Neutrophil (primary cell): ENCODE measurements at regions not wholly inside any gene's neighbourhood (a gene's known extent, or its start where the extent isn't known, plus 50 kb on each side); places are given as distances from the start of the nearest gene placed in this dataset.
"Not testable (repeated sequence)": the region's sequence is repeated elsewhere in the genome, so short reads cannot be mapped to it uniquely, and the experiment has no call there.

Source experiments
- H3K27ac ChIP-seq: fragments of 200-600 bp; sonication (generic); 2 replicates; pipeline ENCODE4 v1.5.1; 2016; ENCODE audit warnings: mild to moderate bottlenecking, moderate library complexity
- H3K27me3 ChIP-seq: fragments of 200-600 bp; sonication (generic); 2 replicates; pipeline ENCODE4 v1.6.0; 2016; ENCODE audit warnings: mild to moderate bottlenecking
- H3K36me3 ChIP-seq: fragments of 200-600 bp; sonication (generic); 2 replicates; pipeline ENCODE4 v1.5.1; 2017
- H3K4me1 ChIP-seq, 2 experiments: fragments of 200-600 bp in 1 of 2; sonication (generic) in 1 of 2; 1 replicate in 1 of 2; 2 replicates in 1 of 2; pipeline versions ENCODE4 v1.5.1 to v1.6.1; 2013 to 2016; ENCODE audit warnings: low read depth in 1 of 2, low read length in 1 of 2, mild to moderate bottlenecking in 1 of 2, moderate library complexity in 1 of 2; ENCODE audit not compliant: control insufficient read depth in 1 of 2, insufficient read depth in 1 of 2
- H3K4me3 ChIP-seq, 2 experiments: fragments of 200-600 bp in 1 of 2; sonication (generic) in 1 of 2; 1 replicate in 1 of 2; 2 replicates in 1 of 2; pipeline ENCODE4 v1.5.1; 2013 to 2016; ENCODE audit warnings: low read depth in 1 of 2, low read length in 1 of 2, mild to moderate bottlenecking in 1 of 2, moderate library complexity in 1 of 2
- H3K9me3 ChIP-seq: fragments of 200-600 bp; sonication (generic); 2 replicates; pipeline ENCODE4 v1.5.1; 2016
- CTCF ChIP-seq: fragments of 200-600 bp; sonication (generic); IDR thresholded peaks from 2 replicates; pipeline ENCODE4 v1.5.1; 2016; ENCODE audit warnings: antibody characterized with exemption

- Histone ChIP-seq H3K27me3 (no peaks in the 10 kb centered on the region), H3K36me3 (no peaks in the 10 kb centered on the region)
Observed at GRCh38 chr13:53301449-53301848, 272.8 kb downstream of the OLFM4 start.

GRCh38 chr13:53305419-53305818 is 276.8 kb downstream of the OLFM4 start:
- not testable (repeated sequence) for H3K36me3 ChIP-seq, H3K4me3 ChIP-seq, H3K27ac ChIP-seq, H3K4me1 ChIP-seq, H3K9me3 ChIP-seq, H3K27me3 ChIP-seq

More at GRCh38 chr13:53301449-53301848, 272.8 kb downstream of the OLFM4 start:
- Histone ChIP-seq H3K4me3 (no peak overlapping the region), H3K27ac (no peak overlapping the region), H3K4me1 (no peaks in the 10 kb centered on the region), H3K9me3 (no peaks in the 10 kb centered on the region)
- no peak for TF ChIP-seq CTCF

- H3K27me3 ChIP-seq = no peaks in the 10 kb centered on the region
- H3K36me3 ChIP-seq = no peaks in the 10 kb centered on the region
- H3K4me3 ChIP-seq = no peak overlapping the region
- no peak for TF ChIP-seq CTCF
- no peaks in the 10 kb centered on the region for H3K4me1 ChIP-seq
- H3K27ac ChIP-seq = no peak overlapping the region
- H3K9me3 ChIP-seq = no peaks in the 10 kb centered on the region
Observed at GRCh38 chr13:53310786-53311185, 282.2 kb downstream of the OLFM4 start.

GRCh38 chr13:53311561-53311960 is 282.9 kb downstream of the OLFM4 start:
- H3K36me3 ChIP-seq = no peaks in the 10 kb centered on the region
- no peaks in the 10 kb centered on the region for H3K27me3 ChIP-seq
- H3K27ac ChIP-seq = no peak overlapping the region
- H3K9me3 ChIP-seq = no peaks in the 10 kb centered on the region
- no peak for TF ChIP-seq CTCF
- H3K4me3 ChIP-seq = no peak overlapping the region
- H3K4me1 ChIP-seq = no peaks in the 10 kb centered on the region

- no peaks in the 10 kb centered on the region for H3K9me3 ChIP-seq
- no peak overlapping the region for H3K27ac ChIP-seq
- H3K36me3 ChIP-seq = no peaks in the 10 kb centered on the region
- TF ChIP-seq CTCF = no peak
- H3K27me3 ChIP-seq = no peaks in the 10 kb centered on the region
- H3K4me3 ChIP-seq = no peak overlapping the region
- H3K4me1 ChIP-seq = no peaks in the 10 kb centered on the region
Observed at GRCh38 chr13:53321296-53321801, 292.7 kb downstream of the OLFM4 start.

GRCh38 chr13:53324656-53325055 is 296.0 kb downstream of the OLFM4 start:
- no peak for TF ChIP-seq CTCF
- H3K4me1 ChIP-seq = no peaks in the 10 kb centered on the region

More at GRCh38 chr13:53324656-53325055, 296.0 kb downstream of the OLFM4 start:
- no peaks in the 10 kb centered on the region for H3K27me3 ChIP-seq
- no peaks in the 10 kb centered on the region for H3K36me3 ChIP-seq
- H3K4me3 ChIP-seq = no peak overlapping the region
- H3K27ac ChIP-seq = no peak overlapping the region
- no peaks in the 10 kb centered on the region for H3K9me3 ChIP-seq
